Breast epithelium (tissue), 4 donors: ENCODE measurements at regions not wholly inside any gene's neighbourhood (a gene's known extent, or its start where the extent isn't known, plus 50 kb on each side); places are given as distances from the start of the nearest gene placed in this dataset.

Source experiments
- DNase-seq, 2 donors: peaks; one replicate each; pipeline ENCODE4 v3.0.0-alpha.2; 2019; ENCODE audit warnings: low spot score in 2 of 2
- H3K27ac ChIP-seq, 2 donors: fragments of 200-600 bp; sonication (generic) in 1 of 2; one replicate each; pipeline ENCODE4 v1.5.1; 2016 to 2019; ENCODE audit warnings: mild to moderate bottlenecking in 1 of 2
- H3K27me3 ChIP-seq, 2 donors: fragments of 200-600 bp; sonication (generic) in 1 of 2; one replicate each; pipeline versions ENCODE4 v1.5.1 to v1.6.0; 2017 to 2019; ENCODE audit warnings: control low read depth in 1 of 2, mild to moderate bottlenecking in 1 of 2
- H3K36me3 ChIP-seq: fragments of 200-600 bp; one replicate; pipeline ENCODE4 v1.5.1; 2019
- H3K4me1 ChIP-seq, 2 donors: fragments of 200-600 bp; sonication (generic); one replicate each; pipeline ENCODE4 v1.5.1; 2016 to 2019; ENCODE audit warnings: control low read depth in 1 of 2
- H3K4me3 ChIP-seq, 3 donors: fragments of 200-600 bp; sonication (generic); 1 replicate in 2 of 3; 2 replicates in 1 of 3; pipeline ENCODE4 v1.5.1; 2016 to 2019; ENCODE audit warnings: mild to moderate bottlenecking in 3 of 3, moderate library complexity in 2 of 3
- H3K9me3 ChIP-seq, 2 donors: fragments of 200-600 bp; sonication (generic) in 1 of 2; one replicate each; pipeline ENCODE4 v1.5.1; 2016 to 2019; ENCODE audit warnings: control low read depth in 1 of 2
- POLR2A ChIP-seq: fragments of 450-650 bp; IDR thresholded peaks from one replicate; pipeline ENCODE4 v1.6.1; 2016; ENCODE audit warnings: antibody characterized with exemption, mild to moderate bottlenecking, moderate library complexity
- POLR2AphosphoS5 ChIP-seq, 3 donors: sonication (generic); formaldehyde crosslinking; IDR thresholded peaks; one replicate each; pipeline ENCODE4 v1.6.1; 2017; ENCODE audit warnings: antibody characterized with exemption in 3 of 3
- intact Hi-C: fragments of 100-400 bp; cut with DNase I; formaldehyde crosslinking; loops from one replicate; pipeline ENCODE4 v1.15.1; 2023; ENCODE audit warnings: low total_unique reads
- TF ChIP-seq, protein P1 (sequence below), 3 donors: fragments of 450-650 bp; IDR thresholded peaks; one replicate each; pipeline ENCODE4 v1.5.1; 2016 to 2017; ENCODE audit warnings: antibody characterized with exemption in 3 of 3, mild to moderate bottlenecking in 3 of 3, moderate library complexity in 3 of 3

DNA sequence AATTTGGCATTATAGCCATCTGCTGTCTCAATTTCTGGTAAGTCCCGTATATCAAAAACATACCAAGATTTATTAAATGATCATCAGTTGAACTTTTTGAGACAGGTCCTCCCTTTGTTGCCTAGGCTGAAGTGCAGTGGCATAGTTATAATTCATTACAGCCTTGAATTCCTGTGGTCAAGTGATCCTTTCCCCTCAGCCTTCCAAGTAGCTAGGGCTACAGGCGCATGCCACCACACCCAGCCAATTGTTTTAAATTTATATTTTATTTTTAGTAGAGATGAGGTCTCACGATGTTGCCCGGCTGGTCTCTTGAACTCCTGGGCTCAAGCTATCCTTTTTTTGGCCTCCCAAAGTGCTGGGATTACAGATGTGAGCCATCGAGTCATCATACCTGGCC lies 418.9 kb downstream of the ARHGEF28 start:
- intact Hi-C loops: no loop called here
- H3K4me1 ChIP-seq: no peaks in the 10 kb centered on the region
- H3K9me3 ChIP-seq: no peaks in the 10 kb centered on the region
- no peaks in the 10 kb centered on the region for H3K36me3 ChIP-seq
- no peak for TF ChIP-seq POLR2A
- H3K27me3 ChIP-seq: no peaks in the 10 kb centered on the region
- H3K4me3 ChIP-seq: no peak overlapping the region
- H3K27ac ChIP-seq: no peak overlapping the region
- DNase-seq: no peak

DNA sequence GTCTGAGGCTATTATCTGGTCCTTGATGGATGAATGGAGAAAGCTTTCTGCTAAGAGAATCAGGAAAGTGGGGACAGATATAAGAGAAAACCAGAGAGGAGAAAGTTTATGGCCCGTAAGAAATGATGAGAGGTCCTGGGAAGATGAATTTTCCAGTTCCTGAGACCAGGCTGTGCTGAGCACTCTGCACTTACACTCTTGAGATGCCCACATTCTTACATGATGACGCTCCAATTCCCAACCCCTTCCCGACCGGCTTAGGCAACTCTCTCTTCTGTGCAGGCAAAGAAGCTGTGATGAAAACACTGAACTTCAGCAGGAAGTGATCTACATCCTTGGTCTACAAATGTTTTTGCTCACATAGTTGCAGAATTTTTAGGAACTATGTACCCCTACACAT lies 417.0 kb downstream of the ARHGEF28 start:
- DNase-seq: no peak
- Histone ChIP-seq H3K4me3 (no peak overlapping the region), H3K36me3 (no peaks in the 10 kb centered on the region), H3K4me1 (no peaks in the 10 kb centered on the region), H3K27me3 (no peaks in the 10 kb centered on the region), H3K9me3 (no peaks in the 10 kb centered on the region), H3K27ac (no peak overlapping the region)
- no peak for TF ChIP-seq POLR2A
- TF ChIP-seq POLR2AphosphoS5 (IDR thresholded peaks at IDR 0.05): no peak
- TF ChIP-seq, protein P1, sequence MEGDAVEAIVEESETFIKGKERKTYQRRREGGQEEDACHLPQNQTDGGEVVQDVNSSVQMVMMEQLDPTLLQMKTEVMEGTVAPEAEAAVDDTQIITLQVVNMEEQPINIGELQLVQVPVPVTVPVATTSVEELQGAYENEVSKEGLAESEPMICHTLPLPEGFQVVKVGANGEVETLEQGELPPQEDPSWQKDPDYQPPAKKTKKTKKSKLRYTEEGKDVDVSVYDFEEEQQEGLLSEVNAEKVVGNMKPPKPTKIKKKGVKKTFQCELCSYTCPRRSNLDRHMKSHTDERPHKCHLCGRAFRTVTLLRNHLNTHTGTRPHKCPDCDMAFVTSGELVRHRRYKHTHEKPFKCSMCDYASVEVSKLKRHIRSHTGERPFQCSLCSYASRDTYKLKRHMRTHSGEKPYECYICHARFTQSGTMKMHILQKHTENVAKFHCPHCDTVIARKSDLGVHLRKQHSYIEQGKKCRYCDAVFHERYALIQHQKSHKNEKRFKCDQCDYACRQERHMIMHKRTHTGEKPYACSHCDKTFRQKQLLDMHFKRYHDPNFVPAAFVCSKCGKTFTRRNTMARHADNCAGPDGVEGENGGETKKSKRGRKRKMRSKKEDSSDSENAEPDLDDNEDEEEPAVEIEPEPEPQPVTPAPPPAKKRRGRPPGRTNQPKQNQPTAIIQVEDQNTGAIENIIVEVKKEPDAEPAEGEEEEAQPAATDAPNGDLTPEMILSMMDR (IDR thresholded peaks at IDR 0.05): no peak
- intact Hi-C loops: no loop called here

DNA sequence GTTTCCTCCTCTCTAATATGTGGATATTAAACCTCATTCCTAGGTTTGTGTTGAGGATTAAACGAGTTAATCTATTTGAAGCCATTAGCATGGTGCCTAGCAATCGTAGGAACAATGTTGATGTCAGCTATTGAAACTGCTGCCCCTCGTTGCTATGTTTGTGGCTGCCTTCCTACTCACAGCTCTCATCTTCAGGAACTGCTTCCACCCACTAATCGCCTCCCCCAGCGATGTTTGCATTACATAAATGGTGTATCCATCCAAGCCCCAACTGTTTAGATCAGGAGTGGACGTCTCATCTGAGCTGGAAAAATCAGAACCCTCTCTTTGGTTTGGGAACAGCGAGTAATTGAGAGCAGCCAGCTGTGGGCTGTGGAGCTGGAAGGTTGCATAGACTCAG lies 416.6 kb downstream of the ARHGEF28 start:
- no peak overlapping the region for H3K27ac ChIP-seq
- no peak for DNase-seq
- intact Hi-C loops: no loop called here
- no peaks in the 10 kb centered on the region for H3K4me1 ChIP-seq
- TF ChIP-seq POLR2A (no peak), POLR2AphosphoS5 (IDR thresholded peaks at IDR 0.05) (no peak)
- TF ChIP-seq, protein P1 (IDR thresholded peaks at IDR 0.05): no peak
- no peaks in the 10 kb centered on the region for H3K36me3 ChIP-seq
- H3K4me3 ChIP-seq: no peak overlapping the region
- H3K27me3 ChIP-seq: no peaks in the 10 kb centered on the region
- no peaks in the 10 kb centered on the region for H3K9me3 ChIP-seq

DNA sequence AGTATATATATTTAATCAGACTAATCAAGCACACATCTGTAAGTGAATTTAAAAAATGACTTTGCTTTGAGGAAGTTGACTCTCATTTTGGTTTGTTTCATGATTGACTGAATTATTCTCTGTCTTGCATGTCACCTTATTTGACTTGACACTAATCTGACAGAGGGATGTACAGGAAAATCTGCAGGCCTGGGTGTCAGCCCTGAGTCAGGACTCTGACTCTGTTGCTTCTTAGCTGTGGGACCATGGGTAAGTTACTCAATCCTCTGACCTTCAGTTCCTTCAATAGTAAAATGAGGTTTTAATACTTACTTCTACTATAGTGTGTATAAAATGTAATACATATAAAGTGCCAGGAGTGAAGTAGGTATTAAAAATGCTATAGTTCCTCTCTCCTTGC lies 415.9 kb downstream of the ARHGEF28 start:
- H3K27me3 ChIP-seq: no peaks in the 10 kb centered on the region
- TF ChIP-seq, protein P1 (IDR thresholded peaks at IDR 0.05): no peak
- TF ChIP-seq POLR2AphosphoS5 (IDR thresholded peaks at IDR 0.05): no peak
- TF ChIP-seq POLR2A: no peak
- H3K4me1 ChIP-seq: no peaks in the 10 kb centered on the region
- DNase-seq: no peak
- intact Hi-C loops: no loop called here
- H3K36me3 ChIP-seq: no peaks in the 10 kb centered on the region
- H3K9me3 ChIP-seq: no peaks in the 10 kb centered on the region
- no peak overlapping the region for H3K4me3 ChIP-seq
- H3K27ac ChIP-seq: no peak overlapping the region

DNA sequence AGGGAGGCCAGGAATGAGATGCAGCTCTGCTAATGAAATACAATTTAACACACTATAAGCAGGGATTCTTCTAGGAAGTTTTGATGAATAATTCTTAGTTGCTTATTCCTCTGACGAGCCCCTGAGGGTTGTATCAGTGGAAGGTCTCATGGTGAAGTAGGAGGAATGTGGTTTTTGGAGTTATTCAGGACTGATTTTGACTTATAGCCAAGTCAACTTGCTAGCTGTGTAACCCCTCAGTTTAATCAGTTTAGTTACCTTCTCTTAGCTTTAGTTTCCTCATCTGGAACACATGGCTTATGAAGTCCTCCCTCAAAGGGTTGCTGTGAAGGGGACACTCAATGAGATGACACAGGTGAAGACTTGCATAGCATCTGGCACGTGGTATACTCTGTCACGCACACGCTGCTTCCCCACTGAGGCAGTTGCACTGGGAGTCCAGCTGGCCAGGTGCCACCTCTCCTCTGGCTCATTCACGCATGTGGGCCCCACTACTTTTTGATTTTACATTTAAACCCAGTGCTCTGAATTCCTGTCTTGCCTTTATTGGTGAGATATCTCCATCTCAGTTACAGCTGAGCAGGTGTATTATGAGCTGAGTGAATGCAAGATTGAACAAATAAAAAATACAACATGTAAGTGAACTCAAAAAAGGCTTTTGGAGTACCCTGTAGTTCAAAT lies 415.0 kb downstream of the ARHGEF28 start:
- Histone ChIP-seq H3K36me3 (no peaks in the 10 kb centered on the region), H3K27me3 (no peaks in the 10 kb centered on the region), H3K4me1 (no peaks in the 10 kb centered on the region), H3K9me3 (no peaks in the 10 kb centered on the region), H3K27ac (no peak overlapping the region), H3K4me3 (no peak overlapping the region)
- no peak for DNase-seq
- intact Hi-C loops: no loop called here
- TF ChIP-seq POLR2A: no peak
- TF ChIP-seq, protein P1 (IDR thresholded peaks at IDR 0.05): no peak
- no peak for TF ChIP-seq POLR2AphosphoS5 (IDR thresholded peaks at IDR 0.05)
